HT1080 (cell line): ENCODE measurements at regions not wholly inside any gene's neighbourhood (a gene's known extent, or its start where the extent isn't known, plus 50 kb on each side); places are given as distances from the start of the nearest gene placed in this dataset.

ENCODE experiments used
- DNase-seq: peaks from one replicate; pipeline ENCODE4 v3.0.0-alpha.2; 2015; ENCODE audit warnings: low read depth

GRCh38 chr11:10619131-10619680 lies 50.7 kb upstream of the LYVE1 start:
- DNase-seq = no peak

GRCh38 chr11:10618490-10618889 lies 50.0 kb upstream of the LYVE1 start:
- DNase-seq = no peak
